IPS DF 19.7 (cell line): ENCODE measurements at regions not wholly inside any gene's neighbourhood (a gene's known extent, or its start where the extent isn't known, plus 50 kb on each side); places are given as distances from the start of the nearest gene placed in this dataset.
"Not testable (repeated sequence)": the region's sequence is repeated elsewhere in the genome, so short reads cannot be mapped to it uniquely, and the experiment has no call there.

Experiments used
- DNase-seq: peaks from one replicate; pipeline ENCODE4 v3.0.0-alpha.2; 2013; ENCODE audit warnings: low read depth, low spot score

DNA sequence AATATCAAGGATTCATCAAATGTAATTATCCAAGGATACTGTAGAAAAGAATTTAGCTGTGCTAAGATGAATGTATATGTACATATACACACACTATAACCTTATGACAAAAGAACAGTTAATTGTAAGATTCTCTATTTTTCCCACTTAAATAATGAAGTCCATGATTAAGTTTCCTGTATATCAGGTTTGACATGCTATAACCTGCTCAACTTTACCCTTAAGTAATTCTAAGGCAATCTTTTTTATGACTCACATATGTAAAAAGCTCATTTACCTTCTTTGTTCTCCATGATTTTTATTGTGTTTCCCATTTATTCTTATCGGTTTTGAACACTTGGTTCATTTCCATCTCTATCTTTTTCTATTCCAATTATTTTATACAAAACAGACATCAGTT lies 1213.1 kb upstream of the SLC39A10 start:
- no peak for DNase-seq

DNA sequence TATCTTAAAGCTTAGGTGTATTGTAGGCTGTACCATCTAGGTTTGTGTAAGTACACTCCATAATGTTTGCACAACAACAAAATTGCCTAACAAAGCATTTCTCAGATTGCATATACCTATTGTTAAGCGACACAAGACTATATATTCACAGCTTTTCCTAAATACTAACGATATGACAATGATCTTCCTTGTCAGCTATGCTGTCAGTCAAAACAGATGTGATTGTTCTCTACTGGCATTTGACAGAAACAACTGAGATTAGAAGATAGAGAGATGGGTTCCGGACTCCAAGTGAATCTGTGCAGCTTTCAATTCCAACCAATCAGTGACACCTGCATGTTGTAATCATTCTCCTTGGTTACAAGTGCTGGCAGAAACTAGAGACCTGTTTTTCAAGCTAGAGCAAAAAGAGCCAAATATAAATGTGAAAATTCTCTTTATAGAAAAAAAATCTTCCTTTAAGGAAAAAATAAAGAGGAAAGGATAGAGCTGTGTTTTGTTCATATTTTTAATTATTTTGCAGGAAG lies 1232.3 kb upstream of the SLC39A10 start:
- no peak for DNase-seq

DNA sequence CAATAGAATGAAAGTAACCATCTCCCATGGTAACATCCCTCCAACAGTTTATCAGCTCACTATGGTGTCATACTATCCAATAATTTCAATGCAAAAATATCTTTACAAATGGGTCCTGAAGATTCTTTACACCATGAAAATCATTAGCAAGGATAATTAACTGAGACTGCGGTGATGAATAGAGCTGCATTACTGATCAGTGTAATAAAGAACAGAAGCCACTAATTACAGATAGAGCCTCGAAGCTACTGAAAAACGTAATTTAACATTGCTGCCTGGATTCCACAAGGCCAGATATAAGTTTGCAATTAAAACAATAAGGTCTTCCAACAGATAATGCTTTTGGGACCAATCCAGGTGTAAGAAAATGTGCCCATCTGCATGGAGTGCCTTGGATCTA lies 1245.8 kb upstream of the SLC39A10 start:
- DNase-seq, result no peak

DNA sequence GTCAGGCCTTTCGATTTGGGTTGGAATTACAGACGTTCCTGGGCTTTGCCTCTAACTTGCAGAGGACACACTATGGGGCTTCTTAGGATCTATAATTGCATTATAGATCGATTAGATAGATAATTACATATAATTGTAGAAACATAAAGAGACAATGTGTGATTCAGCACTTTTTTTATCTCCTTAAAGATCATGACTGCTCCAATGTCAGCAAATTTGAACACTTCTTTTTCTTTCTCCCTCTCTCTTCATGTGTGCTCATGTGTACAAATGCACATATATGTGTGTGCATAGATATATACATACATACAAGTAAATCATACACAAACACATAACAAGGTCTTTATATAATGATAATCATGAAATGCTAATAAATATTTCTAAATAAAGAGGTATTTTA lies 1261.2 kb upstream of the SLC39A10 start:
- no peak for DNase-seq

DNA sequence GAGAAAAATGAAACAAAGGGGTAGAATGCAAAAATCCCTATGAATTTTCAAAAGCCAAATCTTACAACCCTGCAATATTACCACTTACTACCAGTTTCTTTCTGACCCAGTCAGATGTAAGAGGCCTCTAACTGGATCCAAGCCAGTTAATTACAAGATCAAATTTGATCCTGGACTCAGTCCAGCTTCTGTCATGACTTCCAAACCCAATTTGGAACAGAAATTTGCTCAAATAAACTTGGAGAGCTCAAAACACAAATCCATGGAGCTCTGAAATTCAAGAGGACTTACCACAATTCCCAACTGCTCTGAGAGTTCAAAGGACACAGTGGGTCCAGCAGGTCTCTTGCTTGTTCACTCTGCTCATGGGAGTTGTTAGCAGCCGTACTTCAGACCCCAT lies 1271.7 kb upstream of the SLC39A10 start:
- no peak for DNase-seq

DNA sequence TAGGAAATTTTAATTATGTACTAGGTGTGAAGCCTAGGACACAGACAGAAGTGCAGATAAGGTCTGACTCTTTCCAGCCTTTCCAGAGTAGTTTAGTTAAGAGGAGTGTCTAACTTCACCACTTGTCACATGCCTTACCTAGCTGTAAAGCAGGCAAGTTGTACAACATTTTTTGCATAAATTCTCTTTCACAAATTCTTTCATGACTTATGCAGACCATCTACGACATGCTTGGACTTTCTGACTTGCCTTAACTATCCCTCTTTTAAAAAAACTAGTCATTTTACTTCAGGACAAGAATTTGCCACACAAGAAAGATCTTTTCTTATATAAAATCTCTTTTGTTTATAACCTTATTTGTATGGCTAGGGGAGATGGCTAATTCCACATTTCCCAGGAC lies 1273.6 kb upstream of the SLC39A10 start:
- DNase-seq, result no peak

DNA sequence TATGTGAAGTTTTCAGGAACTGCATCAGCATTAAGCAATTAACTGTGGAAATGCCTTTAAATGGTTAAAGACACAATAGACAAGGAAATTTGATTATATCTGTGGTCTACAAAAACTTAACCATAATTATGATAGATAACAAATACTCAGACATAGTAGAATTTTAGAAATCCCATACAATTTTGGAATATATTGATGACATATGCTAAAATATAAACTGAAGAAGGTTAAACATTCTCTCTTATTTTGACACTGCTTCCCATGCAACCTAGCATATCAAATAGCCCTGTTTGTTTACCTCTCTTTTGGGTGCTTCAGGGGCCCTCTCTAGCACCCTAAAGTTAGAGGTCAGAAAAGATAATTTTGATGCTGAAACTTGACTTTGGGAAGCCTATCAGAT lies 1274.8 kb upstream of the SLC39A10 start:
- no peak for DNase-seq

DNA sequence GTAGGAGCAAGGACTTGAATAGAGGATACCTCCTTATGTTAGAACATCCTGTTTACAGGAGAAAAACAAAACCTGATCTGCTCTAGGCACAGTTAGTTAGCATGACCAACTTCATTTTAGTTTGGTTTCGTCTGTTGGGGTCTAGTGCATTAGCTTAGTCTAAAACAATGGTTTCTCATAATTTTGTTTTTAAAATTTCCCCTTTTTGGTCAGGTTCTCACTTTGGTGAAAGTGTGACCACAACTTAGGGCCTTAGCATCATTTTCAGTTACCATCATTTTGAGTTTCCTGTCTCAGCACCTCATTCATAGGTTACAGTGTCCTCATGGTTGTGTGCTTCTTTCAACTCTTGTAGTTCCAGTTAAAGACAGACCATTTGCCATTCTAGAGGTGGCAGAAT lies 1277.0 kb upstream of the SLC39A10 start:
- DNase-seq, result no peak

DNA sequence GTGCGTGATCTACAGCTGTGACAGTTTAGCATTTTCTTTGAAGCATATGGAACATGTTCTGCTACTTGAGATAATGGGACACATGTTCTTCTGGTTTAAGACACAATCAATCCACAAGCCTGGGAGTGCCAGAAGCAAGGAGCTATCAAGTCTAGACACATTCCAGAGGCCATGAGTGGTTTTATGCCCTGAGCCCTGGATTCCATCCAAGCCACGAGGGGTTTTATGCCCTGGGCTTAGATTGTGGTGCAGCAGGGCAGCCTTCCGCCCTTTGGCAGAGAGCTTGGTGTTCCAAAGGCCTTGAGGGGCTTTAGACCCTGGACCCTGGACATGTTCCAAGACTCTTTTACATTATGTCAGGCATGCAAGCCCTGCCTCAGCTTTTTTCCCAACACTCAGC lies 1289.6 kb upstream of the SLC39A10 start:
- DNase-seq, result not testable (repeated sequence)

DNA sequence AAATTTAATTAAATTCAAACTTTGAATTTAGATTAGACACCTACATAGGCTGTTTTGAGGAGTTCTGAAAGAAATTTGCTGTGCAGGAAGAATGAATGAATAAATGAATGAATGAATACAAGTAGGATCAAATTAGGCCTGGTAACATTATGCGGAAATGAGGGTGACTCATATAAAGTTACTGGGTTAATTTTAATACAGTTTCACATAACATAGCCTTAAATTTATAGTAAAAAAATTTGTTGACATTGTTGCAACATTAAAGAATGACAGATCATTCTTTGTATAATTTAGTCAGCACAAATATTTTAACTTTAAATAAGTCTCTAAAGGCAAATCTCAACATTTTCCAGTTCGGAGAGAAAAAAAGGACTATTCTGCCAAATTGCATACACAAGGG lies 1293.1 kb upstream of the SLC39A10 start:
- no peak for DNase-seq

DNA sequence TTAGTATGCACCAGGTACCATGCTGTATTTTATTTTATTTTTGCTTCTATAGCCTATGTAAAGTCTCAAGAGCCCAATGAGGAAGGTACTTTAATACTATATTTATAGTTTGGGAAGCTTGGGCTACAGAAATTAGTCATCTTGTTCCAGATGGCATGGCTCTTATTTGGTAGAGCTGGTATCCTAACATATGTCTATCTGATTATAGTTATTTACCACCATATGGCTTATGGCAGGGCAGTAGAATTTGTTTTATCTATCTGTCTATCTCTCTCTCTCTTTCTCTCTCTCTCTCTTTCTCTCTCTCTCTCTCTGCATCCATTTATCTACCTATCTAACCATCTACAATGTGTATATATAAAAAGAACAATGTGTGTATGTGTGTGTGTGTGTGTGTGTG lies 1293.7 kb upstream of the SLC39A10 start:
- no peak for DNase-seq

DNA sequence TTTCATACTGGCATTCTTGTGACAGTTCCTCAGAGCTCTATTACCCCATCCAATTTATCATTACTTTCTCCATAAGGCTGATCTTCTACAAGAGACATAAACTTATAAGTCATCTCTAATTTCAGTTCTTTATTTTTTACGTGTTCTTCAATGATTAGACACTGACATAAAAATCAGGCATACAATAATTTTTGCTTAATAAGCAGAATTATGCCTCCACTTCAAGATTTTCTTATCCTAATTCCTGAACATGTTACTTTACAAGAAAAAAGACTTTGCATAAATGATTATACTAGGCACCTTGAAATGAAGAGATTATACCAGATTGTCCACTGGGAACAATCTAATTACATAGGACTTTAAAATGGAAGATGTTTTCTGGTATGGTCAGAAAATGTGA lies 1304.5 kb upstream of the SLC39A10 start:
- no peak for DNase-seq

DNA sequence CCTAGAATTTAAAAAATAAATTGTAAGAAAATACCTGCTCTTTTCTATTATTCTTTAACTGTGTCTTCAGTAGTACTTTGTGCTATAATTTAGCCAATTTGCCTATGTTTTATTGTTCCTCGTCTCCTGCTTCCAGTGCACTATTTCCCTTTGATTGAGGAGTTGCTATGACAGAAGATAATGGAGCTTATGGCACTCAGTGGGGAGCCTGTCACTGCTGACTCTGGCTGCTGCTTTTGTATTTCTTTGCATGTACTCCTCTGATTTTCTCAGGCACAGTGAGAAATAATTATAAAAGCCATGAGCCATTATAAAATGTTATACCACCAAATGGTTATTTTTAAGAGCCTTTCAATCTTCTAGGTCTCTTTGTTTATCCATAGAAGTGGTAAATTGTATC lies 1310.8 kb upstream of the SLC39A10 start:
- DNase-seq, result no peak

DNA sequence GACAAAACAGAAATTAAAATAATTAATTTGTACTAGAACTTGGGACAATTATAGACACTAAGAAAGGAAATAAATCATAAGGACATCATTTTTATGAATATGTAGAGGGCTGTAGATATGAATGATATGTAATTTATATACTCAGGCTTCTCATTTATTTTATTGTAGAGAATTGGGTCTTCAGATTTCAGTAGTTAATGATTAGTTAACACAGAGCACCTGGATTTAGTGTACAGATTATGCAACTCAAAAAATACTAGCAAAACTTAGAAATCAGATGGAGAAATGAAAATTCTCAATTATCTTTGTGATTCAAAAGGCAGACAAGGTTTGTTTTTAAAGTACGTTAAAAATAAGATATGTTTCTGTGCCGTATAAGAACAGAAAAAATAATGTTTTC lies 1311.7 kb upstream of the SLC39A10 start:
- DNase-seq, result no peak

DNA sequence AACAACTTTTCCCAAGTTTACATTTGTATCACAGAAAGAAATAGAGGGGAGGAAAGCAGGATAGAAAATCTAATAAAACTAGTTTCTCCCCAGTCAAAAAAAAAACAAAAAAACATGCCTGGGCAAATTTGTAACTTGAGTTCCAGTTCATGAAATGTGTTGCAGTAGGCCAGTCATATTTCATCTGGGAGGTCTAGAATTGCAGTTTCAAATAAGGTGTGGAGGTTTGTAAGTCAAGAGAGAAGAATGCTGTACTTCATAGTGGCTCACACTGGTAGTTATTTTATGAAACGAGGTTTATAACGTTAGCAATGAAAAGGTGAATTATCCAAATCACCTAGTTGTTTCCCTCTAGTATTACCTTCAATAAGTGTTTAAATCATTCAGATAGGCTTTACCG lies 1313.9 kb upstream of the SLC39A10 start:
- DNase-seq, result no peak

DNA sequence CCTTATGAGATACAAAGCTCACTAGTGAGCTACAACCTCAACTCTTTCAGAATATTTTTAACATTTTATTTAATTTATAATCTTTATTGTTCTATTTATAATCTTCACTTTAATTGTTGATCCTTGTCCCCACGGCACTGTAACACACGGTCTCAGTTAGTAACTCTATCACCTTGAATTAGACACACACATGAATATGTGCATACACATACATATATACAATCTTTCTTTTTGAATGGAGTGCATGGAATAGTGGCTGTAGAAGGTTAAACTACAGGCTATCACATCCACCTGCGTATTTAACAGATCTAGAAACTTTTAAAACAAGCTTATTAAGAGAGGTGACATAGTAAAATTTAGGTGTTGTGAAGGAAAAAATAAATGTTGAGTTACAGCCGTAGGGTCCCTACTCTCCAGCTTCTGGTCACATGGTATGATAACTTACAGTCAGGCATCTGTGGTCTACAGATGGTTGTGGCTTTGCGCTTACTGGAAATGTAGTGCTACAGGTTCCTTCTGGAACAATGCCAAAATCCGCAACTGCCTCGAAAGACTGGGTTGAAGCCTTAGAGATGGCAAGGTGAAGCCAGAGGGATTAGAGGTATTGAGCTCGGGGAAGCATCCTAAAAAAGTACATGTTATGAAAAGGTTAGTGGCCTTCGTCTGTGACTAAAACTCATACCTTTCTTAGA lies 1324.1 kb upstream of the SLC39A10 start:
- no peak for DNase-seq

DNA sequence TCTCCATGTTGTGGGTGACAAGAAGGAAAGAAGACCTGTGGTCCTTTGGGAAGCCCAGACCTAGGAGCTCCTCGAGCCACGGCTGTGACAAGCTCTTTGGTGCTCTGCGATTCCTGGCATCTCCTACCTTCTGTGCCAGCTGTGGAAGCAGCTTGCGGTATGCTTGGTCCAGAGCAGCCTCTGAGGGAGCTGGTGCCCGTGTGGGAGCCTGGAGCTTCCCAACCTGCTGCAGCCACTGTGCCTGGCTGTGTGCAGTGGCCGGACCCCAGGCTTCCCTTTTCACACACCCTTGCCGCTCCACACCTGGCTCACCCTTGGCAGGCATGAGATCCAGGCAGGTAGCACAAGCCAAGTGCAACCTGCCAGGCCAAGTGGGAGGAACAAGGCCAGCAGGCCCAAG lies 1328.6 kb upstream of the SLC39A10 start:
- DNase-seq, result no peak

DNA sequence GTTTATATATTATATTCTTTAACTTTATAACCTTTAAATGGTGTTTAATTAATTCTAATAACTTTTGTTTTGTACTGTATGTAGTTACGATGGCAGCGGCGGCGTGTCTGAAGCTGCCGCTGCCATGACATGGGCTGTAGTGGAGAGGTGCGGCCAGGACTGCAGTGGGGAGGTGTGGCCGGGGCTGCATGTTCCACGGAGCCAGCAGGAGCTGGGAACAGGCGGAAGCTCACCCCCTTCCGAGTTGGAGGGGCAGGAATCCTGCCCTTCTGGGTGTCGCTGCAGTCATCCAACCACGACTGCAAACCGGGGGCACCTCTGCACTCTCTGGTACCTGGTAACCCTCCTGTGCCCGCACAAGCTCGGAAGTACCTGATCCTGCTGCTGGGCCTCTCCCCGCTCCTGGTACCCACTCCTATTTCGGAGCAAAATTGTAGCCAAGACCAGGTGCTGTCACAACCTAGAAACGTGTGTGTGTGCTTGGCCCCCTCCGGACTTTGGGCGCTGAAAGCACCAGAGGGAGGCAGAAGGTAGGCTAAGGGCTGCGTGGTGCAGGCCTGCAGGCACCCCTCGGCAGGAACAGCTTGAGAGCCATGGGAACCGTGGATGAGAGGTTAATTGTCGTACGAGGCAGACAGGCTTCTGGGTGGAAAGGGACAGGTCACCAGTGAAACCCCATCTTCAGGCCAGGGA lies 1329.7 kb upstream of the SLC39A10 start:
- no peak for DNase-seq

DNA sequence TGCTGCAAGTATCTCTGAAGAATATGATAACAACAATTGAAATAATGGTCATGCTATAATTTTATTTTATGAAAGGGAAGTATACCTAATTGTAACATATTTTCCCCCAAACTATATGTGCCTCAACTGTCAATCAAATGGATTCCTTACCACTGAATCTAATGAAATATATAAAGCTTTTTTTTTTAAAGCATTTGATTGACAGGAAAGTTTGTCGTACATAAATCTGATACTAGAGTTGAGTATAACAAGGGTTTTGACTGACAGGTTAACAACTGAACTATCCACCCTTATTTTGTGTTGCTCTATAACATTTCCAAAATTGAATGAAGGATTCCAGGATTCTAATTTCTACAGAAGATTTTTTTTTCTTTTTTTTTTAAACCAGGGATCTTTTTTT lies 1333.3 kb upstream of the SLC39A10 start:
- no peak for DNase-seq

DNA sequence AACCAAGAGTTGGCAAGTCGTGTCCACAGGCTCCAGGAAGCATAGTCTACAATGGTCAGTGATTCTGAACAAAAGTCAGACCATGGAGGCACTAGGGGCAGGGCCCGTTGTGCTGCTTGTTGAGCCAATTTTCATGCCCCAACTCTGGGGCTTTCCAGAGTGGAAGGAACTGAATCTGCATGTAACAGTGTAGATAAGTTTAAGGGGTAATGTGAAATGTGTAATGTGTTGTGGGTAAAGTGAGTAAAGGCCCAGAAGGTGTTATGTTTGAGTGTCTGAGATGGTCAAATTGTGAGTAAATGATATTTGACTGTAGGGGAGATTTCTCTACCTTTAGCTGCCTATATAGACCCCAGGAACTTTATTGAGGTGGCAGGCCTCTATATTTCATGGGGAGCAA lies 1336.5 kb upstream of the SLC39A10 start:
- DNase-seq, result no peak

DNA sequence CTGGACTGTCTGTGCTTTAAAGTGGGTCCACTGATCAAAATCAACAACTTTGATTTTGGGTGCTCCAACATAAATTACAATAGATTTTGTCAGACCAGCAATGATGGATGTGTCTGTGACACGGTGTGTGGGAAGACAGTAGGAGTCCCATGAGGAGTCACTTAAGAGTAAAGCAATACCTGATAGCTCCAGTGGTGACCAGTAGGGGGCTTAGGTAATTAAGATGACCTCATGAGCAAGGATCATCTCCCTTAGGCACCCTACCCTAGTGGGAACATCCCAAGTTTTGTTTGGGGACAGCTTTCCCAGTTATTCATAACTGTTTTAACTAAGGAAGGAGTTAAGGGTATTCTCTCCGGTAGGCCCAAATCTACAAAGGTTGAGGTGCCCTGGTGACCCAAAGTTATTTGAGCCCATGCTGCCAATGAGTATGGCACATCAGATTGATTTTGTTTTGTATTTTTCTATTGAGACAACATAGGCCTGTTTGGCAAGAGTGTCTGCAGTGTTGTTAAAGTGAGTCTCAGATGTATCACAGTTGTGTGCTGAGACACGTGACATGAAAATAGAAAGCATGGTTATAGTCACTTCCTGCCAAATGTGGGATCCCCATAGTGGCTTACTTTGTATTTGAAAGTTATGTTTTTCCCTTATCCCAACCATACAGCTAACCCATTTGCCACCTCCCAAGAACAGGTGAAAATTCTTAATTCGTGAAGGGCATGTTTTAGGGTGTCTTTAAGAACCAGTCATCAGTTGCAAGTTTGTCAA lies 1337.6 kb upstream of the SLC39A10 start:
- peak; percentile 3 for DNase-seq

DNA sequence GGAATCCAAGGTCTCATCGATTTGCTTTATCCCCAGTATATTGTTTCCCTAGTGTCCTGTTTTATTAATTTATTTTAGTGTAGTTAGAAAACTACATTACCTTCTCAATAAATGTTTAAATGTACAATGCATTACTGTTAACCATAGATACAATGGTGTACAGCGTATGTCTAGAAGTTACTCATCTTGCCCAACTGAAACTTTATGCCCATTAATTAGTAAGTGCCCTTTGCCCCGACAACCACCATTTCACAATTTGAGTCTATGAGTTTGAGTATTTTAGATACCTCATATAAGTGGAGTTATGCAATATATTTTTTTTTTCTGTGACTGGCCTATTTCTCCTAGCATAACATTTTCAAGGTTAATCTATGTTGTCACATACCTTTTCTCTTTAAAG lies 1343.0 kb upstream of the SLC39A10 start:
- no peak for DNase-seq

DNA sequence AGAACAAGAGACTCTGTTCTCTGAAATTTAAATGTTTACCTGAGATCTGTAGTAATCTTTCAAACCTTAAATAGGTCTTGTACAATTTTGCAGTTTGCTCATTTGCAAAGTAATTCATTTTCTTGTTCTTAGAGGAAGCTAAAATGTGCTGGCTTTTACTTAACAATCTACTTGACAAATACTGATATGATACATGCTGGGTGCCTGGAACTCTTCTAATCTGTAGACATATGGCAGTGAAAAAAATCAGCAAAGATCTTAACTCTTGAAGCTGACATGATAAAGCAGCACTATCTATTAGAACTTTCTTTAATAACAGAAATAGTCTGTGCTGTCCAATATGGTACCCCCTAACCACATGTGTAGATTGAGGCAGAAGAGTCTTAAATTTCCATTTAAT lies 1352.8 kb upstream of the SLC39A10 start:
- DNase-seq, result no peak
